ENCODE measurements at regions not wholly inside any gene's neighbourhood (a gene's known extent, or its start where the extent isn't known, plus 50 kb on each side); places are given as distances from the start of the nearest gene placed in this dataset.

DNA sequence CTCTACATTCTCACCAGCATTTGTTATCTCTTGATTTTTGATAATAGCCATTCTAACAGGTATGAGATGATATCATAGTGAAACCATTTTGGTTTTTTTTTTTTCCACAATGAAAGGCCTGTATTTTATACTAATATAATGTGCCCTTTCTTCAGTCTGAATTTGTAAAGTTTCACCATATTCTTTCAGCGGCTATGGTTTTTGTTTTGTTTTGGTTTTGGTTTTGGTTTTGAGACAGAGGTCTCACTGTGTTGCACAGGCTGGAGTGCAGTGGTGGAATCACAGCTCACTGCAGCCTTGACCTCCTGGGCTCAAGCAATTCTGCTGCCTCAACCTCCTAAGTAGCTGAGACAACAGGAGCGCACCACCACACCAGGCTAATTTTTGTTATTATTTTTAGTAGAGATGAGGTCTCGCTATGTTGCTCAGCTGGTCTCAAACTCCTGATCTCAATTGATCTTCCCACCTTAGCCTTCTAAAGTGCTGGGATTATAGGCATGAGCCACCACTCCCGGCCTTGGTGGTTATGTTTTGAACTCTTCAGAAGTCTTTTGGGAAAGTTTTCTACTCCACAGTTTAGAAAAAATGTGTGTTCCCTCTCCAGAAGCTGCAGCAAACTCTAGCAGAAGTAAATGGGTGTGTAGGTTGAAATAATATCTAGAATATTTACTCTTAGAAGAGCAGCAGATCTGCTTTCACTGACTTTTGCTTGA lies 110.2 kb upstream of the UMPS start:
- peak overlapping the region; percentile 28 for H2AFZ ChIP-seq (ENCODE audit: low read depth, low read length)
- H3K27ac ChIP-seq (ENCODE audit: insufficient read depth, low read depth, low read length) = no peak overlapping the region
- TF ChIP-seq FOS (IDR thresholded peaks at IDR 0.05; ENCODE audit: borderline replicate concordance, insufficient read depth, low read length) = no peak
- TF ChIP-seq MYC (IDR thresholded peaks at IDR 0.05; ENCODE audit: low read depth, low read length) = no peak
- TF ChIP-seq JUN (IDR thresholded peaks at IDR 0.05; ENCODE audit: borderline replicate concordance, insufficient read depth, insufficient read length, low read depth) = no peak
- no peak for TF ChIP-seq POLR2A (IDR thresholded peaks at IDR 0.05; ENCODE audit: low read depth, low read length)
- TF ChIP-seq, protein P1, sequence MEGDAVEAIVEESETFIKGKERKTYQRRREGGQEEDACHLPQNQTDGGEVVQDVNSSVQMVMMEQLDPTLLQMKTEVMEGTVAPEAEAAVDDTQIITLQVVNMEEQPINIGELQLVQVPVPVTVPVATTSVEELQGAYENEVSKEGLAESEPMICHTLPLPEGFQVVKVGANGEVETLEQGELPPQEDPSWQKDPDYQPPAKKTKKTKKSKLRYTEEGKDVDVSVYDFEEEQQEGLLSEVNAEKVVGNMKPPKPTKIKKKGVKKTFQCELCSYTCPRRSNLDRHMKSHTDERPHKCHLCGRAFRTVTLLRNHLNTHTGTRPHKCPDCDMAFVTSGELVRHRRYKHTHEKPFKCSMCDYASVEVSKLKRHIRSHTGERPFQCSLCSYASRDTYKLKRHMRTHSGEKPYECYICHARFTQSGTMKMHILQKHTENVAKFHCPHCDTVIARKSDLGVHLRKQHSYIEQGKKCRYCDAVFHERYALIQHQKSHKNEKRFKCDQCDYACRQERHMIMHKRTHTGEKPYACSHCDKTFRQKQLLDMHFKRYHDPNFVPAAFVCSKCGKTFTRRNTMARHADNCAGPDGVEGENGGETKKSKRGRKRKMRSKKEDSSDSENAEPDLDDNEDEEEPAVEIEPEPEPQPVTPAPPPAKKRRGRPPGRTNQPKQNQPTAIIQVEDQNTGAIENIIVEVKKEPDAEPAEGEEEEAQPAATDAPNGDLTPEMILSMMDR (IDR thresholded peaks at IDR 0.05; ENCODE audit: extremely low read depth in 1 of 2, insufficient read depth in 1 of 2, low read depth in 1 of 2, low read length in 2 of 2) = no peak
- TF ChIP-seq, protein P2, sequence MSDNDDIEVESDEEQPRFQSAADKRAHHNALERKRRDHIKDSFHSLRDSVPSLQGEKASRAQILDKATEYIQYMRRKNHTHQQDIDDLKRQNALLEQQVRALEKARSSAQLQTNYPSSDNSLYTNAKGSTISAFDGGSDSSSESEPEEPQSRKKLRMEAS (IDR thresholded peaks at IDR 0.05; ENCODE audit: insufficient read depth, insufficient read length) = no peak
- no peak for TF ChIP-seq EZH2 (IDR thresholded peaks at IDR 0.05; ENCODE audit: borderline replicate concordance, low read depth, low read length, severe bottlenecking)
- no peak for TF ChIP-seq GATA2 (IDR thresholded peaks at IDR 0.05; ENCODE audit: insufficient read depth, insufficient read length, low read depth, low read length)
- no peak for TF ChIP-seq POLR2AphosphoS5 (IDR thresholded peaks at IDR 0.05; ENCODE audit: insufficient read depth, low read depth, low read length)
- H3K9ac ChIP-seq (replicated peaks; ENCODE audit: extremely low read depth, insufficient read depth, low read length) = no peak overlapping the region
- peaks cover 20% of the 10 kb centered on the region for H3K4me1 ChIP-seq (ENCODE audit: control insufficient read depth, extremely low read depth, insufficient read depth, low read length)
- no TSS peak for BruUV-seq (replicated peaks)
- no peaks in the 10 kb centered on the region for H3K27me3 ChIP-seq (ENCODE audit: control insufficient read depth in 2 of 2, insufficient read depth in 2 of 2, low read length in 2 of 2)
- H3K4me3 ChIP-seq (replicated peaks in 1 of 3; ENCODE audit: insufficient read depth in 1 of 3, low read depth in 1 of 3, low read length in 3 of 3) = no peak overlapping the region
- intact Hi-C loops (cut with micrococcal nuclease) = no loop called here
- no peaks in the 10 kb centered on the region for H3K9me3 ChIP-seq (replicated peaks; ENCODE audit: control insufficient read depth, insufficient read depth, low read length)
- ChIA-PET POLR2A (no interaction called here), CTCF (interaction anchor here (1.1 to 2.6 kb wide), 4 partner anchors 9 to 69 kb away, joined by 3 to 12 read pairs (median 5); no protein-coding TSS in a partner anchor)
- H3K79me2 ChIP-seq (ENCODE audit: control insufficient read depth, insufficient read depth, low read length) = no peaks in the 10 kb centered on the region
- no peak for DNase-seq (ENCODE audit: low read depth, low spot score)
- no peaks in the 10 kb centered on the region for H4K20me1 ChIP-seq (replicated peaks; ENCODE audit: control insufficient read depth, extremely low read depth, insufficient read depth, low read length)
- dilution Hi-C loops (cut with MboI; ENCODE audit: extremely low pct_ligation_motif_present, low sequenced_read_pairs) = no loop called here
- peak overlapping the region; percentile 5 for H3K4me2 ChIP-seq (ENCODE audit: insufficient read depth, low read length)
- no peaks in the 10 kb centered on the region for H3K36me3 ChIP-seq (ENCODE audit: control insufficient read depth in 2 of 2, extremely low read depth in 1 of 2, insufficient read depth in 2 of 2, low read length in 2 of 2)
- peak; percentile 18 for FAIRE-seq
- H3K9me1 ChIP-seq (replicated peaks; ENCODE audit: control insufficient read depth, extremely low read depth, insufficient read depth, low read length) = no peaks in the 10 kb centered on the region
